ENCODE measurements at regions not wholly inside any gene's neighbourhood (a gene's known extent, or its start where the extent isn't known, plus 50 kb on each side); places are given as distances from the start of the nearest gene placed in this dataset.

- intact Hi-C loops (cut with micrococcal nuclease; ENCODE audit: unreplicated experiment) (no loop called here), in situ Hi-C loops (cut with MboI) (no loop called here)
Observed at GRCh38 chr2:190763100-190763499, 114.2 kb downstream of the NAB1 start.

More at GRCh38 chr2:190763100-190763499, 114.2 kb downstream of the NAB1 start:
- Histone ChIP-seq H3K36me3 (ENCODE audit: control insufficient read depth in 2 of 2, insufficient read depth in 2 of 2, low read length in 1 of 2) (no peaks in the 10 kb centered on the region), H3K27ac (ENCODE audit: control insufficient read depth, insufficient read depth) (no peak overlapping the region), H3K4me1 (ENCODE audit: control insufficient read depth, insufficient read depth, low read length) (no peaks in the 10 kb centered on the region), H4K20me1 (ENCODE audit: control insufficient read depth, insufficient read depth) (no peaks in the 10 kb centered on the region), H3K4me2 (ENCODE audit: control insufficient read depth, insufficient read depth) (no peak overlapping the region), H3K9me3 (replicated peaks; ENCODE audit: control insufficient read depth, insufficient read depth, low read length) (no peaks in the 10 kb centered on the region; the same call in 2 of the 3 replicates), H3K4me3 (no peak overlapping the region), H3K79me2 (ENCODE audit: control insufficient read depth, insufficient read depth, low read length) (no peaks in the 10 kb centered on the region), H3K9ac (ENCODE audit: control insufficient read depth, insufficient read depth, low read length) (no peak overlapping the region), H3K27me3 (replicated peaks in 1 of 2; ENCODE audit: control insufficient read depth in 2 of 2, insufficient read depth in 2 of 2, low read length in 1 of 2) (no peaks in the 10 kb centered on the region), H2AFZ (ENCODE audit: control insufficient read depth, low read depth, low read length) (no peak overlapping the region)
- TF ChIP-seq USF2 (IDR thresholded peaks at IDR 0.05; ENCODE audit: borderline replicate concordance, low read depth, low read length) (no peak), POLR2AphosphoS5 (IDR thresholded peaks at IDR 0.05; ENCODE audit: low read length) (no peak), NKRF (conservative IDR thresholded peaks at IDR 0.05) (no peak), FOXM1 (IDR thresholded peaks at IDR 0.05; ENCODE audit: low read depth, low read length) (no peak), ZNF592 (IDR thresholded peaks at IDR 0.05) (no peak), ZBED1 (IDR thresholded peaks at IDR 0.05; ENCODE audit: borderline replicate concordance) (no peak), E2F4 (IDR thresholded peaks at IDR 0.05; ENCODE audit: low read depth, low read length) (no peak), BACH1 (IDR thresholded peaks at IDR 0.05; ENCODE audit: borderline replicate concordance) (no peak), GATAD2B (conservative IDR thresholded peaks at IDR 0.05; ENCODE audit: low read depth) (no peak)
- no peak for FAIRE-seq
- ATAC-seq = no peak
- no TSS peak for BruUV-seq (replicated peaks)
- no peak for DNase-seq (ENCODE audit: low read depth, low spot score)
- ChIA-PET SMC1A (ENCODE audit: uncharacterized antibody, unreplicated experiment) (interaction anchor here (0.6 to 2.9 kb wide), 16 partner anchors 9 to 350 kb away, joined by 3 to 17 read pairs (median 4); no protein-coding TSS in a partner anchor), POLR2A (interaction anchor here (0.8 to 1.1 kb wide), 3 partner anchors 15 to 44 kb away, joined by 3 to 4 read pairs (median 3); no protein-coding TSS in a partner anchor), CTCF (interaction anchor here (0.8 to 5.7 kb wide), 4 partner anchors 10 to 26 kb away, joined by 3 to 29 read pairs (median 4); no protein-coding TSS in a partner anchor), RAD21 (ENCODE audit: unreplicated experiment) (interaction anchor here (0.8 to 2.7 kb wide), 10 partner anchors 18 to 87 kb away, joined by 3 to 21 read pairs (median 4); no protein-coding TSS in a partner anchor)
